DMS 273 treated with DMSO at 0.1 percent for 48 hours (cell line): ENCODE measurements at regions not wholly inside any gene's neighbourhood (a gene's known extent, or its start where the extent isn't known, plus 50 kb on each side); places are given as distances from the start of the nearest gene placed in this dataset.

Experiments used
- DNase-seq: peaks from one replicate; lab custom pipeline; 2025; lab: John Stamatoyannopoulos, UW

- DNase-seq: no peak
These were observed 55.5 kb downstream of the MID1IP1 start for GRCh38 chrX:38856670-38857265.

GRCh38 chrX:38857736-38858523 lies 56.7 kb downstream of the MID1IP1 start:
- DNase-seq: no peak

GRCh38 chrX:38859602-38860001 lies 58.3 kb downstream of the MID1IP1 start:
- DNase-seq: no peak

- DNase-seq: no peak
These were observed 59.1 kb downstream of the MID1IP1 start for GRCh38 chrX:38860106-38861013.

GRCh38 chrX:38861489-38861888 lies 60.2 kb downstream of the MID1IP1 start:
- no peak for DNase-seq

- DNase-seq: no peak
These were observed 60.8 kb downstream of the MID1IP1 start for GRCh38 chrX:38862100-38862499.

- DNase-seq: no peak
These were observed 62.9 kb downstream of the MID1IP1 start for GRCh38 chrX:38864165-38864564.

- DNase-seq: no peak
These were observed 67.1 kb downstream of the MID1IP1 start for GRCh38 chrX:38868321-38868720.

- no peak for DNase-seq
These were observed 67.7 kb downstream of the MID1IP1 start for GRCh38 chrX:38868941-38869401.

GRCh38 chrX:38870361-38870895 lies 69.2 kb downstream of the MID1IP1 start:
- no peak for DNase-seq

GRCh38 chrX:38871129-38872029 lies 70.1 kb downstream of the MID1IP1 start:
- DNase-seq: no peak

- DNase-seq: no peak
These were observed 76.1 kb downstream of the MID1IP1 start for GRCh38 chrX:38877366-38877765.

GRCh38 chrX:38878641-38879340 lies 77.5 kb downstream of the MID1IP1 start:
- no peak for DNase-seq

GRCh38 chrX:38879631-38880220 lies 78.5 kb downstream of the MID1IP1 start:
- DNase-seq: no peak

- no peak for DNase-seq
These were observed 79.1 kb downstream of the MID1IP1 start for GRCh38 chrX:38880296-38880854.

- no peak for DNase-seq
These were observed 79.8 kb downstream of the MID1IP1 start for GRCh38 chrX:38881066-38881465.

- DNase-seq: no peak
These were observed 80.5 kb downstream of the MID1IP1 start for GRCh38 chrX:38881727-38882126.

GRCh38 chrX:38882894-38883626 lies 81.8 kb downstream of the MID1IP1 start:
- no peak for DNase-seq

- DNase-seq: no peak
These were observed 84.9 kb downstream of the MID1IP1 start for GRCh38 chrX:38886112-38886511.
